GM19240 (cell line): ENCODE measurements at regions not wholly inside any gene's neighbourhood (a gene's known extent, or its start where the extent isn't known, plus 50 kb on each side); places are given as distances from the start of the nearest gene placed in this dataset.

Source experiments
- DNase-seq: peaks from one replicate; pipeline ENCODE4 v3.0.0; 2011; ENCODE audit warnings: low spot score; ENCODE audit not compliant: insufficient read length

GRCh38 chr6:8218861-8219260, 116.5 kb upstream of the EEF1E1 start:
- DNase-seq, result no peak

GRCh38 chr6:8215631-8216030, 113.3 kb upstream of the EEF1E1 start:
- DNase-seq, result no peak

GRCh38 chr6:8213995-8214394, 111.6 kb upstream of the EEF1E1 start:
- DNase-seq, result no peak

- no peak for DNase-seq
These were observed 110.5 kb upstream of the EEF1E1 start for GRCh38 chr6:8212720-8213434.

GRCh38 chr6:8207869-8208191, 105.5 kb upstream of the EEF1E1 start:
- no peak for DNase-seq

- no peak for DNase-seq
These were observed 105.0 kb upstream of the EEF1E1 start for GRCh38 chr6:8207191-8207868.

- DNase-seq, result no peak
These were observed 101.0 kb upstream of the EEF1E1 start for GRCh38 chr6:8203337-8203736.

GRCh38 chr6:8201679-8202078, 99.3 kb upstream of the EEF1E1 start:
- DNase-seq, result no peak

GRCh38 chr6:8200255-8200654, 97.9 kb upstream of the EEF1E1 start:
- DNase-seq, result no peak

GRCh38 chr6:8195714-8196102, 93.4 kb upstream of the EEF1E1 start:
- no peak for DNase-seq

- DNase-seq, result no peak
These were observed 92.8 kb upstream of the EEF1E1 start for GRCh38 chr6:8195040-8195713.

- no peak for DNase-seq
These were observed 92.1 kb upstream of the EEF1E1 start for GRCh38 chr6:8194490-8194889.

- no peak for DNase-seq
These were observed 91.2 kb upstream of the EEF1E1 start for GRCh38 chr6:8193541-8193940.

- DNase-seq, result no peak
These were observed 90.2 kb upstream of the EEF1E1 start for GRCh38 chr6:8192597-8192996.

- DNase-seq, result no peak
These were observed 89.7 kb upstream of the EEF1E1 start for GRCh38 chr6:8192067-8192466.

- DNase-seq, result no peak
These were observed 89.3 kb upstream of the EEF1E1 start for GRCh38 chr6:8191629-8192028.

- DNase-seq, result no peak
These were observed 84.9 kb upstream of the EEF1E1 start for GRCh38 chr6:8187209-8187608.

GRCh38 chr6:8182902-8183665, 80.7 kb upstream of the EEF1E1 start:
- no peak for DNase-seq

GRCh38 chr6:8181951-8182845, 79.8 kb upstream of the EEF1E1 start:
- no peak for DNase-seq

- DNase-seq, result no peak
These were observed 79.0 kb upstream of the EEF1E1 start for GRCh38 chr6:8181160-8181881.
